Caco-2 (cell line): ENCODE measurements at regions not wholly inside any gene's neighbourhood (a gene's known extent, or its start where the extent isn't known, plus 50 kb on each side); places are given as distances from the start of the nearest gene placed in this dataset.

Source experiments
- BruUV-seq: library from RNA; stranded (reverse); fragments of 400-500 nt; replicated peaks from 2 replicates; lab custom pipeline; 2021; lab: Mats Ljungman, UMichigan
- CTCF ChIA-PET: fragments of 300-600 bp; sonication (Branson Sonifier 250); formaldehyde crosslinking; loops from one replicate; lab custom pipeline; 2022; ENCODE audit warnings: antibody characterized with exemption; lab: Charles Lee
- POLR2A ChIA-PET: fragments of 300-600 bp; sonication (Branson Sonifier 250); formaldehyde crosslinking; loops from one replicate; lab custom pipeline; 2022; ENCODE audit warnings: antibody characterized with exemption; lab: Charles Lee
- DNase-seq, 2 experiments: peaks; one replicate each; pipeline versions ENCODE4 v3.0.0 to v3.0.0-alpha.2; 2020 to 2022
- H3K27me3 ChIP-seq: replicated peaks from 2 replicates; pipeline ENCODE4 v1.6.0; 2011; ENCODE audit warnings: low read length; ENCODE audit not compliant: control insufficient read depth, insufficient read depth
- H3K36me3 ChIP-seq: 2 replicates; pipeline ENCODE4 v1.5.1; 2011; ENCODE audit warnings: low read length; ENCODE audit not compliant: control insufficient read depth, insufficient read depth
- H3K4me1 ChIP-seq: fragments of 250-450 bp; sonication (Bioruptor Pico); 2 replicates; pipeline ENCODE4 v1.5.1; 2020; ENCODE audit warnings: mild to moderate bottlenecking
- H3K4me3 ChIP-seq: 2 replicates; pipeline ENCODE4 v1.5.1; 2011; ENCODE audit warnings: low read depth, mild to moderate bottlenecking, control low read depth, low read length
- H3K9me3 ChIP-seq: fragments of 250-450 bp; sonication (Bioruptor Pico); 2 replicates; pipeline ENCODE4 v1.5.1; 2020; ENCODE audit warnings: mild to moderate bottlenecking, moderate library complexity
- H3K27ac Mint-ChIP-seq: one replicate; pipeline ENCODE4 v1.8.0; 2022; ENCODE audit warnings: mixed read lengths; ENCODE audit not compliant: unreplicated experiment
- H3K27me3 Mint-ChIP-seq: one replicate; pipeline ENCODE4 v1.8.0; 2022; ENCODE audit warnings: mixed read lengths; ENCODE audit not compliant: insufficient read depth, unreplicated experiment
- H3K36me3 Mint-ChIP-seq: one replicate; pipeline ENCODE4 v1.8.0; 2022; ENCODE audit warnings: mild to moderate bottlenecking, mixed read lengths; ENCODE audit not compliant: insufficient read depth, unreplicated experiment
- H3K4me1 Mint-ChIP-seq: one replicate; pipeline ENCODE4 v1.8.0; 2022; ENCODE audit warnings: low read depth, mixed read lengths; ENCODE audit not compliant: unreplicated experiment
- H3K4me3 Mint-ChIP-seq: one replicate; pipeline ENCODE4 v1.8.0; 2022; ENCODE audit warnings: mild to moderate bottlenecking, moderate library complexity, mixed read lengths; ENCODE audit not compliant: unreplicated experiment
- H3K9me3 Mint-ChIP-seq: one replicate; pipeline ENCODE4 v1.8.0; 2022; ENCODE audit warnings: mixed read lengths; ENCODE audit not compliant: unreplicated experiment
- intact Hi-C: fragments of 100-400 bp; cut with micrococcal nuclease; formaldehyde crosslinking; loops from one replicate; pipeline ENCODE4 v1.10.0; 2022; ENCODE audit not compliant: unreplicated experiment
- TF ChIP-seq, protein P1 (sequence below), 2 experiments: fragments of 200-600 bp in 1 of 2; IDR thresholded peaks; 1 replicate in 1 of 2; 2 replicates in 1 of 2; pipeline versions ENCODE4 v1.5.1 to v1.8.0; 2011 to 2022; ENCODE audit warnings: antibody characterized with exemption in 1 of 2, control low read depth in 1 of 2, inconsistent platforms in 1 of 2, low read depth in 1 of 2, low read length in 1 of 2, mild to moderate bottlenecking in 1 of 2, moderate library complexity in 1 of 2; ENCODE audit not compliant: insufficient read depth in 1 of 2, severe bottlenecking in 1 of 2, unreplicated experiment in 1 of 2

DNA sequence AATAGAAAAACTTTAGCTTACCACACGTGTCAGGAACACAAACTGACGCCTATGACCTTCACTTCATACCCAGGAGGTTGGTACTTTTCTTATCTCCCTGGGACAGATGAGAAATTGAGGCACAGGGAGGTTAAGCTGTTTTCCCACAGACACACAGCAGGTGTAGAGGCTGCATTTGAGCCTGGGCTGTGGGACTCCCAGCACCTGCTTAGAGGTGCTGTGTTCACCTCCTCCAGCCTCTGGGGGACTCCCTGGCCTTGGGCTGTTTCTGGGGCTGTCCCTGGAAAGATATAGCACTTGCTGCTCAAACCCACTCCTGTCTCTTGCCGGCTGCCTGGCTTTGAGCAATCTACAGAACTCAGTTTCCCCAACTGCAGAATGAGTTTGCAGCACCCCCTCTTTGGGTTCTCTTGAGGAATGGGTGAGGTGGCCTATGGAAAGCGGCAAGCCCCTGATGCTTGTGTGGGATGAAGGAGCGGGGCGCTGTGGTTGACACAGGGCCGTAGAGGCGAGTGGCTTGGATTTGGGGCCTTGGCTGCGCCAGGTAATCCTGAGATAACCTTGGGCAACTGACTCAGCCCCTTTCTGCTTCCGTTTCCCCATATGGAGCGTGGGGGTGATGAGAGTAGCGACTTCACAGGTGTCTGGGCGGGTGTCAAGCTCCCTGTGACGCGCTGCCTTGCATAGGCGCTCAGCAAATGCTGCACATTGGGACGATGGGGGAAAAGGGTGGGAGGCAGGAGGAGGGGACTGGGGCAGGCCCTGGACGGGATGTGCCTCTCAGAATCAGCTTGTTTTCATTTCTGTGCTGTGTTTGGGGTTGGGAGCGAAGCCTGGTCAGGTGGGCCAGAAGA is 104.5 kb upstream of the CIBAR2 start:
- intact Hi-C loops, result no loop called here
- DNase-seq, result no peak
- TF ChIP-seq, protein P1, sequence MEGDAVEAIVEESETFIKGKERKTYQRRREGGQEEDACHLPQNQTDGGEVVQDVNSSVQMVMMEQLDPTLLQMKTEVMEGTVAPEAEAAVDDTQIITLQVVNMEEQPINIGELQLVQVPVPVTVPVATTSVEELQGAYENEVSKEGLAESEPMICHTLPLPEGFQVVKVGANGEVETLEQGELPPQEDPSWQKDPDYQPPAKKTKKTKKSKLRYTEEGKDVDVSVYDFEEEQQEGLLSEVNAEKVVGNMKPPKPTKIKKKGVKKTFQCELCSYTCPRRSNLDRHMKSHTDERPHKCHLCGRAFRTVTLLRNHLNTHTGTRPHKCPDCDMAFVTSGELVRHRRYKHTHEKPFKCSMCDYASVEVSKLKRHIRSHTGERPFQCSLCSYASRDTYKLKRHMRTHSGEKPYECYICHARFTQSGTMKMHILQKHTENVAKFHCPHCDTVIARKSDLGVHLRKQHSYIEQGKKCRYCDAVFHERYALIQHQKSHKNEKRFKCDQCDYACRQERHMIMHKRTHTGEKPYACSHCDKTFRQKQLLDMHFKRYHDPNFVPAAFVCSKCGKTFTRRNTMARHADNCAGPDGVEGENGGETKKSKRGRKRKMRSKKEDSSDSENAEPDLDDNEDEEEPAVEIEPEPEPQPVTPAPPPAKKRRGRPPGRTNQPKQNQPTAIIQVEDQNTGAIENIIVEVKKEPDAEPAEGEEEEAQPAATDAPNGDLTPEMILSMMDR (IDR thresholded peaks at IDR 0.05; ENCODE audit: insufficient read depth in 1 of 2, low read depth in 1 of 2, low read length in 1 of 2, severe bottlenecking in 1 of 2, unreplicated experiment in 1 of 2), result no peak
- ChIA-PET POLR2A (no interaction called here), CTCF (no interaction called here)
- peaks cover 6% of the 10 kb centered on the region for H3K4me1 Mint-ChIP-seq
- H3K27ac Mint-ChIP-seq, result no peak overlapping the region
- no peaks in the 10 kb centered on the region for H3K27me3 Mint-ChIP-seq
- no peaks in the 10 kb centered on the region for H3K36me3 ChIP-seq
- no peaks in the 10 kb centered on the region for H3K27me3 ChIP-seq
- no peak overlapping the region for H3K4me3 Mint-ChIP-seq
- no peak overlapping the region for H3K4me3 ChIP-seq
- H3K4me1 ChIP-seq, result no peaks in the 10 kb centered on the region
- no peaks in the 10 kb centered on the region for H3K9me3 Mint-ChIP-seq
- no peaks in the 10 kb centered on the region for H3K9me3 ChIP-seq
- BruUV-seq, result no TSS peak
- H3K36me3 Mint-ChIP-seq, result no peaks in the 10 kb centered on the region

DNA sequence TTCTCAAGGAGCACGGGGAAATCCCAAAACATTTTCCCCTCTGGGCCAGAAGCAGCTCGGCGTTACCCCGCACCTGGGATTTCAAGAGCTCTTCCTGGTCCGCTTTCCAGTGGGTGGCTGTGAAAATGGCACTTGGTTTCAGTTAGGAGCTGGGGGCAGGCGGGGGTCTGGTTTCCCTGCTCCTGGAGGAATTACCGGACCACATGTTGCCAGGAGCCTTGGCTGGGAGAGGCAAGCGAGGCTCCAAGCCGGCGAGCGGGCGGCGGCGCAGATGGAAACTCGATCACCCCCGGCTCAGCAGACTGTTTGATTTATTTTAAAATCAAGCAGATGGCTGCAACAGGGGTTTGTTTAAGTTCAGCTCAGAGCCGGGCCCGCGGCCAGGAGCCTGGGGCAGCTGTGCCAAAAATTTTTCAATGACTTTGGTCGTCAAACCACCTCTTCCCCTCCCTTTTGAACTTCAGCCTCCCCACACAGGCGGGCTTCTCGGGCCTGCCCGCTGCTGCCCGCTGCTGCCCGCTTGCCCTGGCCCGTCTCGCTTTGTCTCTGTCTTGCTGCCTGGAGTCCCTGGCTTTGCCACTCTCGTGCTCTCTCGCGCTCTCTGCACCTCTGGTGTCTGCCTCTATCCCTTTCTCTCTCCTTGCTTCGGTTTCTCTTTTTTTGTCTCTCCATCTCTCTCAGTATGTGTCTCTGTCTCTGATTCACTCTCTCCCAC is 108.0 kb upstream of the CIBAR2 start:
- intact Hi-C loops, result no loop called here
- H3K9me3 ChIP-seq, result no peaks in the 10 kb centered on the region
- no peak for DNase-seq
- POLR2A ChIA-PET, result no interaction called here
- H3K4me3 ChIP-seq, result no peak overlapping the region
- no TSS peak for BruUV-seq
- no peaks in the 10 kb centered on the region for H3K27me3 ChIP-seq
- Mint-ChIP-seq H3K27ac (no peak overlapping the region), H3K4me1 (peaks cover 6% of the 10 kb centered on the region), H3K4me3 (no peak overlapping the region), H3K27me3 (no peaks in the 10 kb centered on the region), H3K9me3 (no peaks in the 10 kb centered on the region), H3K36me3 (no peaks in the 10 kb centered on the region)
- CTCF ChIA-PET, result no interaction called here
- TF ChIP-seq, protein P1 (IDR thresholded peaks at IDR 0.05; ENCODE audit: insufficient read depth in 1 of 2, low read depth in 1 of 2, low read length in 1 of 2, severe bottlenecking in 1 of 2, unreplicated experiment in 1 of 2), result no peak
- H3K4me1 ChIP-seq, result no peaks in the 10 kb centered on the region
- H3K36me3 ChIP-seq, result no peaks in the 10 kb centered on the region

DNA sequence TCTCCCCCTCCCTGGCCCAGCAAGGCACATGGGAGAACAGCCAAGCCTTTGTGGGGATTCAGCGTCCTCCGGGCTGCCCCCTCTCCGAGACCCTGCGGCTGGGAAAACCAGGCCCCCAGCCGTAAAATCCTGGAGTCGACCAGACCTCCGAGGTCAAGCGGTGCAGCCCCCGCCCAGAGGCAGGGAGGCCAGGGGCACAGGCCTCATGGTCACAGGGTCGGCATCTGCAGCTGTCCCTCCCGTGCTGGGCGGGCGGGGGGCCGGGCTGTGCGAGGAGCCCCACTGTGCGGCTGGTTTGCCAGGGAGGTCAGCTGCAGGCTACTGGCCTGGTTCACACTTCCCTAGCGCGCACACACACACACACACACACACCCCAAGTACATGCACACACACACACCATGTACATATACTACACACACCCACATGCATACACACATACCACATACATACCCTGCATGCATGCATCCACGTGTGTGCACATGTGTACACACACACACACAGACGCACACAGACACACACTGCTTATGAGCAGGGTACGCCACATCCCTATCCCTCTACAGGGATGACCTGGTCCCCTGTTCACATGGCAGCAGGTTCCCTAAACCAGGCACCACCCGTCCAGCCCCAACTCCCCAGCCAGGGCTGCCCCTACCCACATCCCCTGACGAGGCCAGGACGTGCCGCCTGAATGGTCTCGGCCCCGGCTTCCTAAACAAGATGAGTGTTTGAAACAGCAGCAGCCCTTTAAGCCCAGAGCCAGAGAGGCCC is 108.9 kb upstream of the CIBAR2 start:
- no peak for DNase-seq
- POLR2A ChIA-PET, result no interaction called here
- H3K4me3 ChIP-seq, result no peak overlapping the region
- Mint-ChIP-seq H3K36me3 (no peaks in the 10 kb centered on the region), H3K9me3 (no peaks in the 10 kb centered on the region), H3K27me3 (no peaks in the 10 kb centered on the region), H3K4me1 (peaks cover 6% of the 10 kb centered on the region), H3K4me3 (no peak overlapping the region), H3K27ac (no peak overlapping the region)
- CTCF ChIA-PET, result no interaction called here
- no peaks in the 10 kb centered on the region for H3K27me3 ChIP-seq
- intact Hi-C loops, result no loop called here
- H3K4me1 ChIP-seq, result no peaks in the 10 kb centered on the region
- TF ChIP-seq, protein P1 (IDR thresholded peaks at IDR 0.05; ENCODE audit: insufficient read depth in 1 of 2, low read depth in 1 of 2, low read length in 1 of 2, severe bottlenecking in 1 of 2, unreplicated experiment in 1 of 2), result no peak
- H3K36me3 ChIP-seq, result no peaks in the 10 kb centered on the region
- no peaks in the 10 kb centered on the region for H3K9me3 ChIP-seq
- BruUV-seq, result no TSS peak
